Fibroblast of pulmonary artery (primary cell): ENCODE measurements at regions not wholly inside any gene's neighbourhood (a gene's known extent, or its start where the extent isn't known, plus 50 kb on each side); places are given as distances from the start of the nearest gene placed in this dataset.

Experiments
- DNase-seq: peaks from one replicate; pipeline ENCODE4 v3.0.0-alpha.2; 2010; ENCODE audit warnings: low read depth
- H3K4me3 ChIP-seq: replicated peaks from 2 replicates; pipeline ENCODE4 v1.5.1; 2011; ENCODE audit warnings: low read depth, mild to moderate bottlenecking, control low read depth, low read length, moderate library complexity
- TF ChIP-seq, protein P1 (sequence below): IDR thresholded peaks from 2 replicates; pipeline ENCODE4 v1.5.1; 2011; ENCODE audit warnings: mild to moderate bottlenecking, control low read depth, low read length, inconsistent platforms; ENCODE audit errors: missing control alignments

GRCh38 chr2:234788841-234789240, 163.0 kb upstream of the SH3BP4 start:
- TF ChIP-seq, protein P1, sequence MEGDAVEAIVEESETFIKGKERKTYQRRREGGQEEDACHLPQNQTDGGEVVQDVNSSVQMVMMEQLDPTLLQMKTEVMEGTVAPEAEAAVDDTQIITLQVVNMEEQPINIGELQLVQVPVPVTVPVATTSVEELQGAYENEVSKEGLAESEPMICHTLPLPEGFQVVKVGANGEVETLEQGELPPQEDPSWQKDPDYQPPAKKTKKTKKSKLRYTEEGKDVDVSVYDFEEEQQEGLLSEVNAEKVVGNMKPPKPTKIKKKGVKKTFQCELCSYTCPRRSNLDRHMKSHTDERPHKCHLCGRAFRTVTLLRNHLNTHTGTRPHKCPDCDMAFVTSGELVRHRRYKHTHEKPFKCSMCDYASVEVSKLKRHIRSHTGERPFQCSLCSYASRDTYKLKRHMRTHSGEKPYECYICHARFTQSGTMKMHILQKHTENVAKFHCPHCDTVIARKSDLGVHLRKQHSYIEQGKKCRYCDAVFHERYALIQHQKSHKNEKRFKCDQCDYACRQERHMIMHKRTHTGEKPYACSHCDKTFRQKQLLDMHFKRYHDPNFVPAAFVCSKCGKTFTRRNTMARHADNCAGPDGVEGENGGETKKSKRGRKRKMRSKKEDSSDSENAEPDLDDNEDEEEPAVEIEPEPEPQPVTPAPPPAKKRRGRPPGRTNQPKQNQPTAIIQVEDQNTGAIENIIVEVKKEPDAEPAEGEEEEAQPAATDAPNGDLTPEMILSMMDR = no peak
- no peak overlapping the region for H3K4me3 ChIP-seq
- DNase-seq = no peak

GRCh38 chr2:234788381-234788780, 163.4 kb upstream of the SH3BP4 start:
- DNase-seq = no peak

DNA sequence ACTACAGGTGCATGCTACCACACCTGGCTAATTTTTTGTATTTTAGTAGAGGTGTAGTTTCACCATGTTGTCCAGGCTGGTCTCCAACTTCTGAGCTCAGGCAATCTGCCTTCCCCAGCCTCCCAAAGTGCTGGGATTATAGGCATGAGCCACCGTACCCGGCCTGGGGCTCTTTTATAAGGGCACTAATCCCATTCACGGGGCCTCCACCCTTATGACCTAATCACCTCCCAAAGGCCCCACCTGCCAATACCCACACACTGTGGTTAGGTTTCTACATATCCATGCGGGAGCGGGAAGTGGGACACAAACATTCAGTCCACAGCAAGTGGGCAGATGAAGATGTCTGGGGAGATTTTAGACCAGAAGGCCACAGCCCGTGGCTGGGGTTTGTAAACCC, 164.7 kb upstream of the SH3BP4 start:
- no peak overlapping the region for H3K4me3 ChIP-seq
- no peak for DNase-seq
- TF ChIP-seq, protein P1 = no peak

More at GRCh38 chr2:234788381-234788780, 163.4 kb upstream of the SH3BP4 start:
- H3K4me3 ChIP-seq = no peak overlapping the region
- TF ChIP-seq, protein P1 = no peak

- DNase-seq = no peak
- TF ChIP-seq, protein P1 = no peak
- no peak overlapping the region for H3K4me3 ChIP-seq
Measured at GRCh38 chr2:234773764-234774409, 177.9 kb upstream of the SH3BP4 start.

- H3K4me3 ChIP-seq = no peak overlapping the region
- TF ChIP-seq, protein P1 = no peak
- DNase-seq = no peak
Measured at GRCh38 chr2:234773129-234773528, 178.7 kb upstream of the SH3BP4 start.

DNA sequence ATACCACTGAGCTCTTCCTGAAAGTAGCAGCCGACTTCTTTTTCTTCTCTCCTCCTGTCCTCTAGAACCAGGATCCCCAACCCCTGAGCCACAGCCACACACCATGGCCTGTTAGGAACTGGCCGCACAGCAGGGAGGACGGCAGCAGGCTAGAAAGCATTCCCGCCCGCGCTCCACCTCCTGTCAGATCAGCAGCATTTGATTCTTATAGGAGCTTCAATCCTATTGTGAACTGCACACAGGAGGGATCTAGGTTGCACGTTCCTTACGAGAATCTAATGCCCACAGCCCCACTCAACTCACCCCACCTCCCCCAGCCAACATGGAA, 179.1 kb upstream of the SH3BP4 start:
- TF ChIP-seq, protein P1 = no peak
- no peak for DNase-seq
- no peak overlapping the region for H3K4me3 ChIP-seq
